GM23338 (cell line): ENCODE measurements at regions not wholly inside any gene's neighbourhood (a gene's known extent, or its start where the extent isn't known, plus 50 kb on each side); places are given as distances from the start of the nearest gene placed in this dataset.

Experiments used
- ATAC-seq: fragments of 200-7000 bp; cut with Tn5 transposase; 3 replicates; pipeline ENCODE4 v1.9.1; 2020
- DNase-seq: peaks from one replicate; pipeline ENCODE4 v3.0.0-alpha.2; 2015; ENCODE audit warnings: low spot score
- H2AFZ ChIP-seq: fragments of 200-600 bp; sonication (generic); 2 replicates; pipeline ENCODE4 v1.8.0; 2016; ENCODE audit warnings: antibody characterized with exemption, mild to moderate bottlenecking, moderate library complexity
- H3F3A ChIP-seq: fragments of 200-600 bp; sonication (generic); replicated peaks from 2 replicates; pipeline ENCODE4 v1.8.0; 2017; ENCODE audit warnings: antibody characterized with exemption, mixed run types, low read depth
- H3K27ac ChIP-seq: fragments of 200-600 bp; sonication (generic); 2 replicates; pipeline ENCODE4 v1.6.1; 2016; ENCODE audit warnings: low read depth
- H3K27me3 ChIP-seq: fragments of 200-600 bp; sonication (generic); 2 replicates; pipeline ENCODE4 v1.8.0; 2016; ENCODE audit warnings: mild to moderate bottlenecking, mixed run types, moderate library complexity; ENCODE audit not compliant: insufficient read depth
- H3K36me3 ChIP-seq: fragments of 200-600 bp; sonication (generic); 2 replicates; pipeline ENCODE4 v1.8.0; 2016; ENCODE audit warnings: mild to moderate bottlenecking; ENCODE audit not compliant: insufficient read depth
- H3K4me1 ChIP-seq: fragments of 200-600 bp; sonication (generic); 2 replicates; pipeline ENCODE4 v1.8.0; 2016; ENCODE audit warnings: mild to moderate bottlenecking, moderate library complexity; ENCODE audit not compliant: insufficient read depth
- H3K4me2 ChIP-seq: fragments of 200-600 bp; sonication (generic); 2 replicates; pipeline ENCODE4 v1.7.1; 2017; ENCODE audit warnings: mixed run types
- H3K4me3 ChIP-seq: fragments of 200-600 bp; sonication (generic); 2 replicates; pipeline ENCODE4 v1.6.1; 2016; ENCODE audit warnings: mixed run types
- H3K79me2 ChIP-seq: fragments of 200-600 bp; sonication (generic); replicated peaks from 2 replicates; pipeline ENCODE4 v1.8.0; 2017; ENCODE audit warnings: mild to moderate bottlenecking; ENCODE audit not compliant: insufficient read depth
- H3K9me2 ChIP-seq: fragments of 200-600 bp; sonication (generic); 2 replicates; pipeline ENCODE4 v1.8.0; 2017; ENCODE audit not compliant: insufficient read depth
- H4K20me1 ChIP-seq: fragments of 200-600 bp; sonication (generic); replicated peaks from 2 replicates; pipeline ENCODE4 v1.8.0; 2017; ENCODE audit warnings: mild to moderate bottlenecking; ENCODE audit not compliant: insufficient read depth
- H3K27ac Mint-ChIP-seq: 2 replicates; pipeline ENCODE4 v1.8.0; 2020; ENCODE audit warnings: inconsistent platforms, mild to moderate bottlenecking, moderate library complexity, mixed read lengths
- H3K27me3 Mint-ChIP-seq: 3 replicates; pipeline ENCODE4 v1.8.0; 2022; ENCODE audit warnings: low read depth, mild to moderate bottlenecking, moderate library complexity, mixed read lengths, inconsistent platforms; ENCODE audit not compliant: insufficient read depth, poor library complexity
- H3K36me3 Mint-ChIP-seq: 3 replicates; pipeline ENCODE4 v1.8.0; 2021; ENCODE audit warnings: low read depth, mild to moderate bottlenecking, inconsistent platforms, moderate library complexity, mixed read lengths
- H3K4me1 Mint-ChIP-seq: 3 replicates; pipeline ENCODE4 v1.8.0; 2020; ENCODE audit warnings: mild to moderate bottlenecking, inconsistent platforms, mixed read lengths
- H3K4me3 Mint-ChIP-seq: 3 replicates; pipeline ENCODE4 v1.8.0; 2021; ENCODE audit warnings: moderate library complexity, mild to moderate bottlenecking, inconsistent platforms, mixed read lengths
- H3K9me3 Mint-ChIP-seq: 3 replicates; pipeline ENCODE4 v1.8.0; 2020; ENCODE audit warnings: moderate library complexity, mild to moderate bottlenecking, inconsistent platforms, mixed read lengths
- CREB1 ChIP-seq: fragments of 250-450 bp; sonication (Bioruptor Pico); IDR thresholded peaks from 2 replicates; pipeline ENCODE4 v1.5.0; 2020; ENCODE audit warnings: low read depth, mild to moderate bottlenecking, moderate library complexity
- EZH2 ChIP-seq: fragments of 200-600 bp; sonication (generic); IDR thresholded peaks from one replicate; pipeline ENCODE4 v1.8.0; 2017; ENCODE audit warnings: antibody characterized with exemption, mild to moderate bottlenecking, low read depth; ENCODE audit not compliant: unreplicated experiment
- EZH2phosphoT487 ChIP-seq: fragments of 200-600 bp; sonication (generic); IDR thresholded peaks from one replicate; pipeline ENCODE4 v1.8.1; 2018; ENCODE audit warnings: antibody characterized with exemption; ENCODE audit not compliant: unreplicated experiment
- JUNB ChIP-seq: IDR thresholded peaks from one replicate; pipeline ENCODE4 v1.6.1; 2016; ENCODE audit warnings: antibody characterized with exemption; ENCODE audit not compliant: unreplicated experiment
- NANOG ChIP-seq: IDR thresholded peaks from 2 replicates; pipeline ENCODE4 v1.6.1; 2016; ENCODE audit warnings: antibody characterized with exemption, borderline replicate concordance
- POLR2AphosphoS5 ChIP-seq: IDR thresholded peaks from 2 replicates; pipeline ENCODE4 v1.6.1; 2016; ENCODE audit warnings: antibody characterized with exemption, low read depth
- ZNF114 ChIP-seq: fragments of 250-450 bp; sonication (Bioruptor Pico); IDR thresholded peaks from 2 replicates; pipeline ENCODE4 v1.5.0; 2020; ENCODE audit warnings: mild to moderate bottlenecking, moderate library complexity
- ZNF331 ChIP-seq: fragments of 250-450 bp; sonication (Bioruptor Pico); IDR thresholded peaks from 2 replicates; pipeline ENCODE4 v1.5.0; 2020; ENCODE audit warnings: low read depth, mild to moderate bottlenecking, moderate library complexity
- TF ChIP-seq, protein P1 (sequence below), 2 experiments: fragments of 200-600 bp in 1 of 2; sonication (generic) in 1 of 2; conservative IDR thresholded peaks; 2 replicates each; pipeline versions ENCODE4 v1.5.1 to v1.6.1; 2016 to 2017; ENCODE audit warnings: antibody characterized with exemption in 2 of 2, low read depth in 2 of 2, mild to moderate bottlenecking in 2 of 2, moderate library complexity in 1 of 2
- TF ChIP-seq, protein P2 (sequence below): IDR thresholded peaks from 2 replicates; pipeline ENCODE4 v1.6.1; 2016; ENCODE audit warnings: antibody characterized with exemption
- TF ChIP-seq, protein P3 (sequence below): fragments of 250-450 bp; sonication (Bioruptor Pico); IDR thresholded peaks from 2 replicates; pipeline ENCODE4 v1.5.0; 2020; ENCODE audit warnings: mild to moderate bottlenecking, moderate library complexity
- TF ChIP-seq, protein P4 (sequence below): IDR thresholded peaks from one replicate; pipeline ENCODE4 v1.6.1; 2018; ENCODE audit warnings: antibody characterized with exemption; ENCODE audit not compliant: unreplicated experiment

DNA sequence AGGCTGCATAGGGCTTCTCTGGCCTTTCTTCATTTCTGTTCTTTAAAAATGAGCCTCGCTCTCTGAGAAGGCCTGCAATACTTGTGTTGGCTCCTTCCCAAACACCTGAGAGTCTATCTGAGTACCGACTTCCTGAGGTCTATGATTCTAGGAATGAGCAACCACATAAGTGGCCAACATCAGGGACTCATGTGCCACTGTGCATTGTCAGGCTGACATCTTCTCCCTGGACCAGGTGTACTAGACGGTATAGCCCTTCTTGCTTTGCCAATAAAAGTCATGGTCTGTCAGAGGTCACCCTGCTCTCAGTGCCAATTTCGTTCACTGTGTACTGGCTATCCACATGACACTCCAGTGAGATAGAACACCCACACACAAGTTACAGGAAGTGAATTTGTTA lies 67.4 kb upstream of the EPHA5 start:
- Mint-ChIP-seq H3K9me3 (no peaks in the 10 kb centered on the region), H3K27ac (no peak overlapping the region), H3K36me3 (no peaks in the 10 kb centered on the region), H3K4me1 (no peaks in the 10 kb centered on the region), H3K4me3 (no peak overlapping the region), H3K27me3 (no peaks in the 10 kb centered on the region)
- H2AFZ ChIP-seq = no peak overlapping the region
- no peaks in the 10 kb centered on the region for H3K36me3 ChIP-seq
- H3K79me2 ChIP-seq = no peaks in the 10 kb centered on the region
- H3K9me2 ChIP-seq = no peaks in the 10 kb centered on the region; the same call in 1 of the 2 replicates
- H3K27me3 ChIP-seq = no peaks in the 10 kb centered on the region
- no peak overlapping the region for H3K4me2 ChIP-seq
- TF ChIP-seq, protein P1, sequence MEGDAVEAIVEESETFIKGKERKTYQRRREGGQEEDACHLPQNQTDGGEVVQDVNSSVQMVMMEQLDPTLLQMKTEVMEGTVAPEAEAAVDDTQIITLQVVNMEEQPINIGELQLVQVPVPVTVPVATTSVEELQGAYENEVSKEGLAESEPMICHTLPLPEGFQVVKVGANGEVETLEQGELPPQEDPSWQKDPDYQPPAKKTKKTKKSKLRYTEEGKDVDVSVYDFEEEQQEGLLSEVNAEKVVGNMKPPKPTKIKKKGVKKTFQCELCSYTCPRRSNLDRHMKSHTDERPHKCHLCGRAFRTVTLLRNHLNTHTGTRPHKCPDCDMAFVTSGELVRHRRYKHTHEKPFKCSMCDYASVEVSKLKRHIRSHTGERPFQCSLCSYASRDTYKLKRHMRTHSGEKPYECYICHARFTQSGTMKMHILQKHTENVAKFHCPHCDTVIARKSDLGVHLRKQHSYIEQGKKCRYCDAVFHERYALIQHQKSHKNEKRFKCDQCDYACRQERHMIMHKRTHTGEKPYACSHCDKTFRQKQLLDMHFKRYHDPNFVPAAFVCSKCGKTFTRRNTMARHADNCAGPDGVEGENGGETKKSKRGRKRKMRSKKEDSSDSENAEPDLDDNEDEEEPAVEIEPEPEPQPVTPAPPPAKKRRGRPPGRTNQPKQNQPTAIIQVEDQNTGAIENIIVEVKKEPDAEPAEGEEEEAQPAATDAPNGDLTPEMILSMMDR (conservative IDR thresholded peaks at IDR 0.05; ENCODE audit: low read depth in 2 of 2) = no peak
- TF ChIP-seq, protein P2, sequence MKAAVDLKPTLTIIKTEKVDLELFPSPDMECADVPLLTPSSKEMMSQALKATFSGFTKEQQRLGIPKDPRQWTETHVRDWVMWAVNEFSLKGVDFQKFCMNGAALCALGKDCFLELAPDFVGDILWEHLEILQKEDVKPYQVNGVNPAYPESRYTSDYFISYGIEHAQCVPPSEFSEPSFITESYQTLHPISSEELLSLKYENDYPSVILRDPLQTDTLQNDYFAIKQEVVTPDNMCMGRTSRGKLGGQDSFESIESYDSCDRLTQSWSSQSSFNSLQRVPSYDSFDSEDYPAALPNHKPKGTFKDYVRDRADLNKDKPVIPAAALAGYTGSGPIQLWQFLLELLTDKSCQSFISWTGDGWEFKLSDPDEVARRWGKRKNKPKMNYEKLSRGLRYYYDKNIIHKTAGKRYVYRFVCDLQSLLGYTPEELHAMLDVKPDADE = no peak
- no peak for TF ChIP-seq ZNF114 (CRISPR knock-in tag)
- no peak for TF ChIP-seq JUNB
- TF ChIP-seq, protein P3, sequence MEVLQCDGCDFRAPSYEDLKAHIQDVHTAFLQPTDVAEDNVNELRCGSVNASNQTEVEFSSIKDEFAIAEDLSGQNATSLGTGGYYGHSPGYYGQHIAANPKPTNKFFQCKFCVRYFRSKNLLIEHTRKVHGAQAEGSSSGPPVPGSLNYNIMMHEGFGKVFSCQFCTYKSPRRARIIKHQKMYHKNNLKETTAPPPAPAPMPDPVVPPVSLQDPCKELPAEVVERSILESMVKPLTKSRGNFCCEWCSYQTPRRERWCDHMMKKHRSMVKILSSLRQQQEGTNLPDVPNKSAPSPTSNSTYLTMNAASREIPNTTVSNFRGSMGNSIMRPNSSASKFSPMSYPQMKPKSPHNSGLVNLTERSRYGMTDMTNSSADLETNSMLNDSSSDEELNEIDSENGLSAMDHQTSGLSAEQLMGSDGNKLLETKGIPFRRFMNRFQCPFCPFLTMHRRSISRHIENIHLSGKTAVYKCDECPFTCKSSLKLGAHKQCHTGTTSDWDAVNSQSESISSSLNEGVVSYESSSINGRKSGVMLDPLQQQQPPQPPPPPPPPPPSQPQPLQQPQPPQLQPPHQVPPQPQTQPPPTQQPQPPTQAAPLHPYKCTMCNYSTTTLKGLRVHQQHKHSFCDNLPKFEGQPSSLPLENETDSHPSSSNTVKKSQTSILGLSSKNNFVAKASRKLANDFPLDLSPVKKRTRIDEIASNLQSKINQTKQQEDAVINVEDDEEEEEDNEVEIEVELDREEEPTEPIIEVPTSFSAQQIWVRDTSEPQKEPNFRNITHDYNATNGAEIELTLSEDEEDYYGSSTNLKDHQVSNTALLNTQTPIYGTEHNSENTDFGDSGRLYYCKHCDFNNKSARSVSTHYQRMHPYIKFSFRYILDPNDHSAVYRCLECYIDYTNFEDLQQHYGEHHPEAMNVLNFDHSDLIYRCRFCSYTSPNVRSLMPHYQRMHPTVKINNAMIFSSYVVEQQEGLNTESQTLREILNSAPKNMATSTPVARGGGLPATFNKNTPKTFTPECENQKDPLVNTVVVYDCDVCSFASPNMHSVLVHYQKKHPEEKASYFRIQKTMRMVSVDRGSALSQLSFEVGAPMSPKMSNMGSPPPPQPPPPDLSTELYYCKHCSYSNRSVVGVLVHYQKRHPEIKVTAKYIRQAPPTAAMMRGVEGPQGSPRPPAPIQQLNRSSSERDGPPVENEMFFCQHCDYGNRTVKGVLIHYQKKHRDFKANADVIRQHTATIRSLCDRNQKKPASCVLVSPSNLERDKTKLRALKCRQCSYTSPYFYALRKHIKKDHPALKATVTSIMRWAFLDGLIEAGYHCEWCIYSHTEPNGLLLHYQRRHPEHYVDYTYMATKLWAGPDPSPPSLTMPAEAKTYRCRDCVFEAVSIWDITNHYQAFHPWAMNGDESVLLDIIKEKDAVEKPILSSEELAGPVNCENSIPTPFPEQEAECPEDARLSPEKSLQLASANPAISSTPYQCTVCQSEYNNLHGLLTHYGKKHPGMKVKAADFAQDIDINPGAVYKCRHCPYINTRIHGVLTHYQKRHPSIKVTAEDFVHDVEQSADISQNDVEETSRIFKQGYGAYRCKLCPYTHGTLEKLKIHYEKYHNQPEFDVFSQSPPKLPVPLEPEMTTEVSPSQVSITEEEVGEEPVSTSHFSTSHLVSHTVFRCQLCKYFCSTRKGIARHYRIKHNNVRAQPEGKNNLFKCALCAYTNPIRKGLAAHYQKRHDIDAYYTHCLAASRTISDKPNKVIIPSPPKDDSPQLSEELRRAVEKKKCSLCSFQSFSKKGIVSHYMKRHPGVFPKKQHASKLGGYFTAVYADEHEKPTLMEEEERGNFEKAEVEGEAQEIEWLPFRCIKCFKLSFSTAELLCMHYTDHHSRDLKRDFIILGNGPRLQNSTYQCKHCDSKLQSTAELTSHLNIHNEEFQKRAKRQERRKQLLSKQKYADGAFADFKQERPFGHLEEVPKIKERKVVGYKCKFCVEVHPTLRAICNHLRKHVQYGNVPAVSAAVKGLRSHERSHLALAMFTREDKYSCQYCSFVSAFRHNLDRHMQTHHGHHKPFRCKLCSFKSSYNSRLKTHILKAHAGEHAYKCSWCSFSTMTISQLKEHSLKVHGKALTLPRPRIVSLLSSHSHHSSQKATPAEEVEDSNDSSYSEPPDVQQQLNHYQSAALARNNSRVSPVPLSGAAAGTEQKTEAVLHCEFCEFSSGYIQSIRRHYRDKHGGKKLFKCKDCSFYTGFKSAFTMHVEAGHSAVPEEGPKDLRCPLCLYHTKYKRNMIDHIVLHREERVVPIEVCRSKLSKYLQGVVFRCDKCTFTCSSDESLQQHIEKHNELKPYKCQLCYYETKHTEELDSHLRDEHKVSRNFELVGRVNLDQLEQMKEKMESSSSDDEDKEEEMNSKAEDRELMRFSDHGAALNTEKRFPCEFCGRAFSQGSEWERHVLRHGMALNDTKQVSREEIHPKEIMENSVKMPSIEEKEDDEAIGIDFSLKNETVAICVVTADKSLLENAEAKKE = no peak
- TF ChIP-seq POLR2AphosphoS5 = no peak
- no peak for TF ChIP-seq ZNF331 (CRISPR knock-in tag)
- no peak for TF ChIP-seq CREB1 (CRISPR knock-in tag)
- no peak for TF ChIP-seq EZH2phosphoT487
- TF ChIP-seq EZH2 = no peak
- no peak for TF ChIP-seq NANOG
- TF ChIP-seq, protein P4, sequence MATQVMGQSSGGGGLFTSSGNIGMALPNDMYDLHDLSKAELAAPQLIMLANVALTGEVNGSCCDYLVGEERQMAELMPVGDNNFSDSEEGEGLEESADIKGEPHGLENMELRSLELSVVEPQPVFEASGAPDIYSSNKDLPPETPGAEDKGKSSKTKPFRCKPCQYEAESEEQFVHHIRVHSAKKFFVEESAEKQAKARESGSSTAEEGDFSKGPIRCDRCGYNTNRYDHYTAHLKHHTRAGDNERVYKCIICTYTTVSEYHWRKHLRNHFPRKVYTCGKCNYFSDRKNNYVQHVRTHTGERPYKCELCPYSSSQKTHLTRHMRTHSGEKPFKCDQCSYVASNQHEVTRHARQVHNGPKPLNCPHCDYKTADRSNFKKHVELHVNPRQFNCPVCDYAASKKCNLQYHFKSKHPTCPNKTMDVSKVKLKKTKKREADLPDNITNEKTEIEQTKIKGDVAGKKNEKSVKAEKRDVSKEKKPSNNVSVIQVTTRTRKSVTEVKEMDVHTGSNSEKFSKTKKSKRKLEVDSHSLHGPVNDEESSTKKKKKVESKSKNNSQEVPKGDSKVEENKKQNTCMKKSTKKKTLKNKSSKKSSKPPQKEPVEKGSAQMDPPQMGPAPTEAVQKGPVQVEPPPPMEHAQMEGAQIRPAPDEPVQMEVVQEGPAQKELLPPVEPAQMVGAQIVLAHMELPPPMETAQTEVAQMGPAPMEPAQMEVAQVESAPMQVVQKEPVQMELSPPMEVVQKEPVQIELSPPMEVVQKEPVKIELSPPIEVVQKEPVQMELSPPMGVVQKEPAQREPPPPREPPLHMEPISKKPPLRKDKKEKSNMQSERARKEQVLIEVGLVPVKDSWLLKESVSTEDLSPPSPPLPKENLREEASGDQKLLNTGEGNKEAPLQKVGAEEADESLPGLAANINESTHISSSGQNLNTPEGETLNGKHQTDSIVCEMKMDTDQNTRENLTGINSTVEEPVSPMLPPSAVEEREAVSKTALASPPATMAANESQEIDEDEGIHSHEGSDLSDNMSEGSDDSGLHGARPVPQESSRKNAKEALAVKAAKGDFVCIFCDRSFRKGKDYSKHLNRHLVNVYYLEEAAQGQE = no peak
- H3K4me1 ChIP-seq = no peaks in the 10 kb centered on the region
- no peak for DNase-seq
- H3K4me3 ChIP-seq = no peak overlapping the region
- H3K27ac ChIP-seq = no peak overlapping the region
- H3F3A ChIP-seq = no peaks in the 10 kb centered on the region
- no peak for ATAC-seq
- no peaks in the 10 kb centered on the region for H4K20me1 ChIP-seq
